ENCODE measurements at regions not wholly inside any gene's neighbourhood (a gene's known extent, or its start where the extent isn't known, plus 50 kb on each side); places are given as distances from the start of the nearest gene placed in this dataset.

GRCh38 chr2:104641786-104642185, 212.1 kb upstream of the POU3F3 start:
- FAIRE-seq (no peak), ATAC-seq (no peak), DNase-seq (ENCODE audit: low read depth in 1 of 2, low spot score in 1 of 2) (no peak)
- TF ChIP-seq TP53 (CRISPR knock-in tag; IDR thresholded peaks at IDR 0.05) (no peak), CTCF (IDR thresholded peaks at IDR 0.05) (no peak), MAFK (IDR thresholded peaks at IDR 0.05; ENCODE audit: partially characterized antibody) (no peak), BHLHE40 (IDR thresholded peaks at IDR 0.05; ENCODE audit: low read depth, low read length) (no peak)
- 3% methylated on average over 2 of the region's 2 CpGs for WGBS (ENCODE audit: missing lambda C conversion rate)
- Histone ChIP-seq H3K4me1 (no peaks in the 10 kb centered on the region), H3K4me2 (no peak overlapping the region), H3K27ac (no peak overlapping the region), H3K4me3 (no peak overlapping the region), H3K9me3 (no peaks in the 10 kb centered on the region)
- ChIA-PET CTCF (no interaction called here), POLR2A (no interaction called here)

- 5% methylated on average over 2 of the region's 2 CpGs for WGBS (ENCODE audit: missing lambda C conversion rate)
- Histone ChIP-seq H3K4me3 (no peak overlapping the region), H3K4me1 (no peaks in the 10 kb centered on the region), H3K4me2 (no peak overlapping the region), H3K27ac (no peak overlapping the region), H3K9me3 (no peaks in the 10 kb centered on the region)
- no peak for FAIRE-seq
- TF ChIP-seq HDAC2 (IDR thresholded peaks at IDR 0.05), result no peak
- TF ChIP-seq FOXS1 (CRISPR knock-in tag; IDR thresholded peaks at IDR 0.05), result no peak
- TF ChIP-seq SREBF2 (IDR thresholded peaks at IDR 0.05), result no peak
- no peak for TF ChIP-seq SMC3 (IDR thresholded peaks at IDR 0.05)
- no peak for TF ChIP-seq RAD21 (conservative IDR thresholded peaks at IDR 0.05 in 1 of 2, IDR thresholded peaks at IDR 0.05 in 1 of 2)
- TF ChIP-seq CHD2 (IDR thresholded peaks at IDR 0.05; ENCODE audit: low read length, partially characterized antibody), result no peak
- ChIA-PET POLR2A (no interaction called here), CTCF (no interaction called here)
- ATAC-seq, result no peak
- no peak for DNase-seq (ENCODE audit: low read depth in 1 of 2, low spot score in 1 of 2)
These were observed 205.5 kb upstream of the POU3F3 start for GRCh38 chr2:104648376-104648775.

GRCh38 chr2:104649866-104650265, 204.0 kb upstream of the POU3F3 start:
- ATAC-seq (no peak), DNase-seq (ENCODE audit: low read depth in 1 of 2, low spot score in 1 of 2) (no peak), FAIRE-seq (no peak)
- H3K4me3 ChIP-seq, result no peak overlapping the region
- ChIA-PET CTCF (no interaction called here), POLR2A (no interaction called here)
- no peaks in the 10 kb centered on the region for H3K4me1 ChIP-seq
- no peak for TF ChIP-seq PHF8 (IDR thresholded peaks at IDR 0.05; ENCODE audit: borderline replicate concordance, low read depth)
- no peak for TF ChIP-seq E2F6 (IDR thresholded peaks at IDR 0.05; ENCODE audit: borderline replicate concordance, low read depth)
- no peak for TF ChIP-seq JUN (IDR thresholded peaks at IDR 0.05)
- WGBS (ENCODE audit: missing lambda C conversion rate), result 0% methylated on average over 1 of the region's 1 CpG
- H3K4me2 ChIP-seq, result no peak overlapping the region
- H3K27ac ChIP-seq, result no peak overlapping the region
- H3K9me3 ChIP-seq, result no peaks in the 10 kb centered on the region

GRCh38 chr2:104650405-104650996, 203.4 kb upstream of the POU3F3 start:
- TF ChIP-seq NPAS2 (CRISPR knock-in tag; IDR thresholded peaks at IDR 0.05; ENCODE audit: borderline replicate concordance), result no peak
- no peak for TF ChIP-seq ESRRA (IDR thresholded peaks at IDR 0.05; ENCODE audit: borderline replicate concordance, low read length)
- TF ChIP-seq HES2 (IDR thresholded peaks at IDR 0.05), result no peak
- no peak for TF ChIP-seq GATA3 (IDR thresholded peaks at IDR 0.05; ENCODE audit: borderline replicate concordance)
- no peak for TF ChIP-seq RAD21 (conservative IDR thresholded peaks at IDR 0.05 in 1 of 2, IDR thresholded peaks at IDR 0.05 in 1 of 2)
- TF ChIP-seq E2F6 (IDR thresholded peaks at IDR 0.05; ENCODE audit: borderline replicate concordance, low read depth), result no peak
- TF ChIP-seq, protein P1, sequence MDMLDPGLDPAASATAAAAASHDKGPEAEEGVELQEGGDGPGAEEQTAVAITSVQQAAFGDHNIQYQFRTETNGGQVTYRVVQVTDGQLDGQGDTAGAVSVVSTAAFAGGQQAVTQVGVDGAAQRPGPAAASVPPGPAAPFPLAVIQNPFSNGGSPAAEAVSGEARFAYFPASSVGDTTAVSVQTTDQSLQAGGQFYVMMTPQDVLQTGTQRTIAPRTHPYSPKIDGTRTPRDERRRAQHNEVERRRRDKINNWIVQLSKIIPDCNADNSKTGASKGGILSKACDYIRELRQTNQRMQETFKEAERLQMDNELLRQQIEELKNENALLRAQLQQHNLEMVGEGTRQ (IDR thresholded peaks at IDR 0.05), result no peak
- TF ChIP-seq, protein P2, sequence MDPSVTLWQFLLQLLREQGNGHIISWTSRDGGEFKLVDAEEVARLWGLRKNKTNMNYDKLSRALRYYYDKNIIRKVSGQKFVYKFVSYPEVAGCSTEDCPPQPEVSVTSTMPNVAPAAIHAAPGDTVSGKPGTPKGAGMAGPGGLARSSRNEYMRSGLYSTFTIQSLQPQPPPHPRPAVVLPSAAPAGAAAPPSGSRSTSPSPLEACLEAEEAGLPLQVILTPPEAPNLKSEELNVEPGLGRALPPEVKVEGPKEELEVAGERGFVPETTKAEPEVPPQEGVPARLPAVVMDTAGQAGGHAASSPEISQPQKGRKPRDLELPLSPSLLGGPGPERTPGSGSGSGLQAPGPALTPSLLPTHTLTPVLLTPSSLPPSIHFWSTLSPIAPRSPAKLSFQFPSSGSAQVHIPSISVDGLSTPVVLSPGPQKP (IDR thresholded peaks at IDR 0.05; ENCODE audit: low read depth, low read length), result no peak
- TF ChIP-seq FOSB (CRISPR knock-in tag; IDR thresholded peaks at IDR 0.05), result no peak
- TF ChIP-seq BCL3 (IDR thresholded peaks at IDR 0.05), result no peak
- no peak for TF ChIP-seq HOXB5 (CRISPR knock-in tag; IDR thresholded peaks at IDR 0.05)
- TF ChIP-seq CHD2 (IDR thresholded peaks at IDR 0.05; ENCODE audit: low read length, partially characterized antibody), result no peak
- no peak for TF ChIP-seq POLR2AphosphoS2 (conservative IDR thresholded peaks at IDR 0.05; ENCODE audit: low read length)
- no peak for DNase-seq (ENCODE audit: low read depth in 1 of 2, low spot score in 1 of 2)
- Histone ChIP-seq H3K27ac (no peak overlapping the region), H3K4me2 (no peak overlapping the region), H3K4me1 (no peaks in the 10 kb centered on the region), H3K4me3 (no peak overlapping the region), H3K9me3 (no peaks in the 10 kb centered on the region)
- ATAC-seq, result no peak
- CTCF ChIA-PET, result no interaction called here
- FAIRE-seq, result no peak
- POLR2A ChIA-PET, result no interaction called here
